GM18909 (cell line): ENCODE measurements at regions not wholly inside any gene's neighbourhood (a gene's known extent, or its start where the extent isn't known, plus 50 kb on each side); places are given as distances from the start of the nearest gene placed in this dataset.
"Not testable (repeated sequence)": the region's sequence is repeated elsewhere in the genome, so short reads cannot be mapped to it uniquely, and the experiment has no call there.

ENCODE experiments used
- ATAC-seq: cut with Tn5 transposase; IDR thresholded peaks from one replicate; pipeline ENCODE4 v1.9.1; 2021; ENCODE audit warnings: mild to moderate bottlenecking; ENCODE audit not compliant: unreplicated experiment, poor library complexity

DNA sequence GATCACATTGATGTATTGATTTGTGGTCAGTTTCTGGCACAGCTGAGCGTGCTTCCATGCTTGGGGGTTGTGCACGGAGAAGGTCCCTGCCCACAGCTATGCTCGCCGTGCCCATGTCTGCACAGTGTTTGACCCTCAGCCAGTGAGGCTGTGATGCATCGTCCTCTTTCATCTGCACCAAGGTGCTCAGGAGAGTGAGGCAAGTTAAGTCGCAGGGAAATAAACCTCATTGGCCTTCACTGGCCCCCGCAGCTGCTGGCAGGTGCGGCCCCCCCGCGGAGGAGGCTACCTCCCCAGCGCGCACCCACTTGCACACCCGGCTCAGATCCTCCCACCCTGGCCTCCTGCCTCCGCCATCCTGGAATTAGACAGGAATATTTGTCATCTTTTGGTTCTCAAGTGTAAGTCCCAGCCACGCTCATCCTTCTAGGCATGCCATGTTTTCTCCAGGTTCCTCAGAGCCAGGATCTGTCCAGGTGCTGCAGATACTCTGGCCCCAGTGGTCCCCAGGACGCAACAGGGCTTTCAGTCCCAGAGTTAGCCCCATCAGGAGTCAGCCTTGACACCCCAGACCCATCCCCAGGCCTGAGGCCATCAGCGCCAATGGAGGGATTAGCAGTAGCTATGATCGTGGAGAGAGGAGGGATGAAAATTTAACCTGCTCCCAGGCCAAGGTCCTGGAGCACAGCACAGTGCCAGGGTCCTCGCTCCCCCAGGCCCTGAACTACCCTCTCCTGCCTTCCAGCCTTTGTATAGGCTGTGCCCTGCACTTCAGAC, 93.7 kb downstream of the OAT start:
- ATAC-seq, result no peak

DNA sequence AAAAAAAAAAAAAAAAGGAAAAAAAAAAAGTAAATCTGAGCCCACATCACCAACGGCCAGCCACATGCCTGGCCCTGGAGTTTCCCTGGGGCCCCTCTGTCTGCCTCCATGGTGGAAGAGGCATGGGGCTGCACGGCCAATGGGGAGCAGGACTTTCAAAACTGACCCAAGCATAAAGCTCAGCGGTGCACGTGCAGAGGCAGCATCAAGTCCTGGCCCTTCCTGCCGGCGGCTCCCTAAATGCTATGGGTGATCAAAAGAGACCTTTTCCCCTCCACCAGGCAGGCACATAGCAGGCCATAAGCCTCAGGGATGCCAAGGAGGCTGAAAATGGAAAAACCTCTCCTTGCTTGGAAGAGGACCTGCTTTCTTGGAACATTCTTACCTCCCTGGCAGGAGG, 94.3 kb downstream of the OAT start:
- no peak for ATAC-seq

DNA sequence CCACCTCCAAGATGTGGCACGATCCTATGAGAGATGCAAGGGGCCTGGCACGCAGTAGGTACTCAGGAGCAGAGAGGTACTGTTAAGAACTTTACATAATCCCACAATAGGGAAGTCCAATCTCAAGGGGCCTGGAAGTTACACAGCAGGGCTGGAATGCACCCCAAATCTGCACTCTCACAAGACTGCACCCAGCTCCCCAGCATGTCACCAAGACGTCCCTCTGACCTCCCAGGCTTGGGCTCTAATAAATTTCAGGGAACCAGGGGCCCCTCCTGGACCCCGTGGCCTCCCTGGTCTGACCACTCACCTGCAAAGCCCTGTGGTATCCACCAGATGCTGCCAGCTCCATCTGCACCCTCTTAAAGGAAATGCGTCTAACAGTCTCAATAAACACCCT, 94.9 kb downstream of the OAT start:
- no peak for ATAC-seq

DNA sequence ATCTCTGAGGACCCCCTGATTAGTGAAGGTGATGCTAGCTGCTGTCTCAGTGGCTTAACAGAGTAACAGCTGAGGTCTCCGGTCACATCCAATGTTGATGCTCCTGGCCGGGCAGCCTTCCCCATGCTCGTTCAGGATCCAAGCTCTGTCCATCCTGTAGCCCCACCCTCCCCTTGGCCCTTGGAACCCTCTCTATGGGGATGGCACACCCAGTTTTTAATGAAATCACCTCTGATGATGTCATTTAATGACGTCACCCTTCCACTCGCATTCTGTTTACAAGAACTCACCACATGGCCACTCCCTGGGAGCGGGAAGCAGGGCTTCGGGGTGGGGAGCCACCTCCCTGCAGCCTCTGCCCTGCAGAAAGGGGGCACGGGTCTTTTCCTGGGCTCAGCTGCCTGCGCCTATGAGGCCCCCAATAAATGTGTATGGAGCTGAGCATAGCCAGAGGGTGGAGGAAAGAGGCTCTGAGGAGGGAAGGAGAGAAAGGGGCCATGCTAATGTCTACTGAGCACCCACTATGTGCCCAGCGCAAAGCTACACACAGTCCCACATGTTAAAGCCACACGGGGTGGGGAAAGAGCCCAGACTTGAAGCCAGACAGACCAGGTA, 95.5 kb downstream of the OAT start:
- ATAC-seq, result no peak

DNA sequence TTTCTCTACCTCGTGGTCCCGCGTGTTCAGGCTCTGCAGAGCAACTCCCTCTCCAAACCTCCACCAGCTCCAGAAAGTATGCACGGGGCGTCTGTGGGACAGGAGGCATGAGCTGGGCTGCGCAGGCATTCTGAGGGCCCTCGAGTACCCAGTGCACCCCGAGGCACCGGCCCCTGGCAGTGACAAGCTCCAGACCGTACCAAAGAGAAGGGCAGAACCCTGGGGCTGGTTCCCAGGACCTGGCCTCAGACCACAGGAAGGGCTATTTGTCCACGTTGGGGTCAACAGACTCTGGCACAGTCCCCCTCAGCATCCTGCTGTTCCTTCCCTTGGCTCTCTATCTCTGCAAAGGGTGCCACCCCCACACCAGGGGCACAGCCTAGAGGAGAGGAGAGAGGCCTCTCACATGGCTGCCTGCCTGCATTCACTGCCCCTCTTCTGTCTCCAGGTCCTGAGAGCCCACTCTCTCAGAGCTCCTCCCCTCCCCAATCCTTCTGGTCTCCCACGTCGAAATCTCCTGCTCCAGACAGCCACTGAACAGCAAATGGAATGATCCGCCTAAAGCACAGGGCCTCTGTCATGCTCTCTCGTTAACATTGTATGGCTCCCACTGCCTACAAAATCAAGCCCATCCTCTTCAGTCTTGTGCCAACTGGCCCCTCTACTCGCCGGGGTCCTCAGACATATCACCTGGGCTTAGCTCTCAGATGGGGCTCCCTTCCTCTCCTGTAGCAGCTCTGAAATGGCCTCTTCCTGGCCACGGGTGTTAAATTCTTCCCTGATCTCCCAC, 96.3 kb downstream of the OAT start:
- no peak for ATAC-seq

DNA sequence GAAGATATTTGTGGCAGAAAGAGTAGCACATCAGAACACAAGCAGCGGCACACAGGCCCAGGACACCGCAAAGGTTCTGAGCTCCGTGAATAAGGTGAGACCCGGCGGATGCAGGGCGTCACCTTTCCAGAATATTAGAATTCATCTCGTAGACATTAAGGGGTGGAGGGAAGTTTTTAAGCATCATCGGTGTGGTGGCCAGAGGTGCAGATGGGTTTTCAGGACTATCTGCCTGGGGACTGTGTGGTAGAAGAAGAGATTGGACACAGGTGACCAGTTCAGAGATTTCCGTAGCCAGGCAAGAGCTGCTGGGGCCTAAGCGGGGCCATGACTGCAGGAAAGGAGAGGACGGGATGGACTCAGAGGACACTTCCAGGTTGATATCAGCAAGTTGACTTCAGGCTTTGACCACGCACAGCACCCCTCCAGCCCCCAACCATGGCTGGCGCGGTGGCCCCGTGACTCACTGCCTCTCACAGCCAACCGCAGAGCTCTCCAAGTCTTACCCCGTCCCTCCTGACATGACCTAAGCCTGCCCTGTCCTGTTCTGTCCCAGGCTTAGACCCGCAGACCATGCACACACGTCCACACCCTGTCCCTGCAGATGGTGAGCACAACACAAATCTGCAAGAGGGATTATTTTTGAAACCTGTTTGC, 97.2 kb downstream of the OAT start:
- no peak for ATAC-seq

DNA sequence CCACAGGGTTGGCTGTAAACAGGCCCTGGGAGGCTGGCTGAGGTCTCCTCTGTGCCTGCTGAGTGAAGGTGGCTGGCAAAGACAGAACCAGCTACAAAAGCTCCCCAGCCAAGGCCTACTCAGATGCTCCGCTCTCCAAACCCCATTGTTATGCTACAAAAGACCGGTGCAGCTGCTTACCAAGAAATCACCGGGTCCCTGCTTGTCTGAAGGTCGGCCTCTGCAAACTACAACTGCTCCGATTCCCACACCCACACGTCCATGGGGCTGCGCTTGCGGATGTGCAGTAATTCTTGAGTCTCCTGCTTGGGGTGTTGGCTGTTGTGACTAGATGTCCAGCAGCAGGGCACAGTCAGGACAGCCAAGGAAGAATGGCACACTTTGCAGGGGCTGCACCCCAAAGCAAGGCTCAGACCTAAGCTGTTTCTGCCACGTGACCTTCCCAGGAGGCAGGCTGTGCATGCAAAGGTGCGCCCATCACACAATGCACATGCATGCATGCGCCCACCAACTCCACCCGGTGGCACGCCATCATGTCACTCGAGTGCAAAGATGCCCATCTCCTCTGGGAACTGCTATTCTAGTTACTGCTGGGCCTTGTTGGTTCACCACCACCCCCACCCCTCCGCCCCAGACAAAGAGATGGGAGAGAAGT, 97.8 kb downstream of the OAT start:
- ATAC-seq, result no peak

DNA sequence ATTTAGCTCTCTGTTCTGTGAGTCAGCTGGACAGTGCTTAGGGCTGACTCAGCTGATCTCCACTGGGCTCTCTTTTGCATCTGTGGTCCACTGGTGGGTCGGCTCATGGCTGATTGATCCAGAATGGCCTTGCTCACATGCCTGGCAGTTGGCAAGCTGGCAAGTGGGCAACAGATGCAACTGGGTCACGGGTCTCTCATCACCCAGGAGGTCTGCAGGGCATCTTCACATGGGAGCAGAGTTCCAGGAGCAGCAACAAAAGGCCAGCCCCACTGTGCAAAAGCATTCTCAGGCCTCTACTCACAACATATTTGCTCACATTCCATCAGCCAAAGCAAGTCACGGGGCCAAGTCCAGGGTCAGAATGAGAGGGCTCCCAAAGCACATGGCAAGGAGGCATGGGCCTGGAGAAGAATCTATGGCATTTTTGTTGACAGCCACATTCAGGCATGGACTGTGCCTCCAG, 98.8 kb downstream of the OAT start:
- ATAC-seq, result no peak

DNA sequence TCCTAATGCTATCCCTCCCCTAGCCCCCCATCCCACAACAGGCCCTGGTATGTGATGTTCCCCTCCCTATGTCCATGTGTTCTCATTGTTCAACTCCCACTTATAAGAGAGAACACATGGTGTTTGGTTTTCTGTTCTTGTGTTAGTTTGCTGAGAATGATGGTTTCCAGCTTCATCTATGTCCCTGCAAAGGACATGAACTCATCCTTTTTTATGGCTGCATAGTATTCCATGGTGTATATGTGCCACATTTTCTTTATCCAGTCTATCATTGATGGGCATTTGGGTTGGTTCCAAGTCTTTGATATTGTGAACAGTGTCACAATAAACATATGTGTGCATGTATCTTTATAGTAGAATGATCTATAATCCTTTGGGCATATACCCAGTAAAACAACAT, 99.2 kb downstream of the OAT start:
- ATAC-seq, result not testable (repeated sequence)

DNA sequence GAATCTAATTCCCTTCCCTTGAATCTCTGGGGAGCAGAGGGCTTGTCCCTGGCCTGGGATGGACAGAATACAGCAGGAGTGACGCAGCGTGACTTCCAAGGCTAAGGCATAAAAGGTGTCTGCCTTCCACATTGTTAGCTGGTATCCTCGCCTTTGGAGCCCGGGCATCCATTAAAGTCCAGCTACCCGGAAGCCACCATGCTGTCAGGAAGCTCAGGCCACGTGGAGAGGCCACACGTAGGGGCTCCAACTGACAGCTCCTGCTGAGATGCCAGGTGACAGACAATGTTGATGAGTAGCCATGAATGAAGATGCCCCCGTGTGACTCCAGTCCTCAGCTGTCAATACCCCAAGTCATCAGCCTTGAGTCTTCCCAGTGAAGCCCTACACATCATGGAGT, 99.9 kb downstream of the OAT start:
- ATAC-seq, result no peak

DNA sequence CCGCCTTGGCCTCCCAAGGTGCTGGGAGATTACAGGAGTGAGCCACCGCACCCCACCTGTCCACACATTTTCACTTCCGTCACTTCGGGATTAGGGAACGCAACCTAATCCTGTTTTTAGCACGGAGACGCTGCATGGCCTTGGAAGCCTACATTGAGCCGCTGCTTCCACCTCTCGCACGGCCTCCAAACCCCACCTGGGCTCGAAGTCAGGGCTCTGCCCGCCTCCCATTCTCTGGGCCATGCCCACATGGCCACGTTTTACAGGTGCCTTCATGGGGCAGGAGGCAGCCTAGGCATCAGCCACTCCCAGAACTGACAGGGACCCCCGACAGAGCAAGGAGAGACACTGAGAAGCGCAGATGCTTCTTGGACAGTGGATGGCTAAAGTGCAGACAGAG, 100.6 kb downstream of the OAT start:
- no peak for ATAC-seq

DNA sequence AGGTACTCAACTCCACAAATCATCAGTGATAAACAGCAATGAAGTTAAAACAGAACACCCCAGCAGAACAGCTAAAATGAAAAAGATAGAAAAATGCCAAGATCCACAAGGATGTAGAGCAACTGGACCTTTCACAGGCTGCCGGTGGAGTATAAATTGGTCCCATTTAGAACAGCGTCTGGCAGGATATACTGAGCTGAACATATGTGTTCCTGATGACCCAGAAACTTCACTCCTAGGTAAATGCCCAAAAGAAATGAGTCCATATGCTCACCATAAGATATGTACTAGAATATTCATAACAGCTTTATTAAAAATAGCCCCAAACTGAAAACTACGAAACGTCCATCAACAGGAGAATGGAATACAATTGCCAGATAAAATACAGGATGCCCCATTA, 102.4 kb downstream of the OAT start:
- ATAC-seq, result no peak

DNA sequence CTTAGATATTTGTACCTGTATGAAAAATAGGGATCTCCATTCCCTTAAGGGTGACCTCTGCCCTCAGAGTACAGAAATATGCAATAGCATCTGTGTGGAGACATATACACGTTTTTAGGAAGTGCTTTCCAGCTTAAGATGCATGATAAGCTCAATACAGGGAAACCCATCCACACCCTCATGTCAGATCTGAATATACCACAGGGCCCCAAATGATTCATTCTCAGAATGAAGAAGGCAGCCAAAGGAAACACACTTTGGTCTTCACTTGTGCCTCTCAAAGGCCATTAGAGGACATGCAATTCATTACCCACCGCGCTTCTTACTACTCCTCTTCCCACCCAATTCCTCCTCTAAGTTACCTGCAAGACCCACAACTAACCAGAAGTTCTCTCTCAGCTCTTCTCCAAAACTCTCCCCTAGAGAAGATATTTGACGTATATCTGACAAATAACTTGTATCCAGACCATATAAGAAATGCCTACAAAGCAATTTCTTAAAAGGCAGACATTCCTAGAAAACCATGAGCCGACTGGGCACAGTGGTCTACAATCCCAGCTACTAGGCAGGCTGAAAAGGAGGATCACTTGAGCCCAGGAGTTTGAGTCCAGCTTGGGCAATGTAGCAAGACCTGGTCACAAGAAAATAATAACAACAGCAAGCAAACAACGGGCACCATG, 103.0 kb downstream of the OAT start:
- no peak for ATAC-seq

DNA sequence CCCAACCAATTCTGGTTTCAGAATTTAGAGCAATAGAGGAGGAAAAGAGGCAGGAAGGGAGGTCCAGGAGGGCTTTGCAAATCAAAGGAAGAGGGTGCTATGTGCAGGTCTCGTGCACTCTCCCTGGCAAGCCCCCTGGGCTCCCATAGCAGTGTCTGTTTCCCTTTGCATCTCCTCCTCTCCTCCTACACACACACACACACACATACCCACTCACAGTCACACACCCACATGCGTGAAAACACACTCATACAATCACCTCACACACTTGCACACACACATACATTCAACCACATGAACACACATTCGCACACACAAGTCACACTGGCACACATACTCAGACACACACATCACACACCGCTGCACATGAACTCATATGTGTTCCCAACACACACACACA, 105.3 kb downstream of the OAT start:
- ATAC-seq, result no peak

DNA sequence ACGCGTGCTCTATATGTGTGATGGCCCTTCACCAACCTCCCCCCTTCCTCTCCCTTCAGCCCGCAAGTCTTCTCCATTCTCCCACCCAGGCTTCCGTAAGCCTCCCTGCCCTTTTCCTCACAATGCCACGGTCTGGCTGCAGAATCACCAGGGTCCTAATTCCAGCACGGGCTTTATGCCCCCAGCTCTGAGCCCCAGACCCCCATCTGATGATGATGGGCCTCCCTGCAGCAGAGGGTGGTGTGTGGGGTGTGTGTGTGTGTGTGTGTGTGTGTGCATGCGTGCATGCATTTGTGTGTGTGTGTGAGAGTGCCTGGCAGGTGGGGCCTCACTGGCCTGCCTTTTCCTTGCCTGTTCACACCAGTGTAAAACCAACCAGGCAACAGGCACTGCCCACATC, 109.9 kb downstream of the OAT start:
- no peak for ATAC-seq

DNA sequence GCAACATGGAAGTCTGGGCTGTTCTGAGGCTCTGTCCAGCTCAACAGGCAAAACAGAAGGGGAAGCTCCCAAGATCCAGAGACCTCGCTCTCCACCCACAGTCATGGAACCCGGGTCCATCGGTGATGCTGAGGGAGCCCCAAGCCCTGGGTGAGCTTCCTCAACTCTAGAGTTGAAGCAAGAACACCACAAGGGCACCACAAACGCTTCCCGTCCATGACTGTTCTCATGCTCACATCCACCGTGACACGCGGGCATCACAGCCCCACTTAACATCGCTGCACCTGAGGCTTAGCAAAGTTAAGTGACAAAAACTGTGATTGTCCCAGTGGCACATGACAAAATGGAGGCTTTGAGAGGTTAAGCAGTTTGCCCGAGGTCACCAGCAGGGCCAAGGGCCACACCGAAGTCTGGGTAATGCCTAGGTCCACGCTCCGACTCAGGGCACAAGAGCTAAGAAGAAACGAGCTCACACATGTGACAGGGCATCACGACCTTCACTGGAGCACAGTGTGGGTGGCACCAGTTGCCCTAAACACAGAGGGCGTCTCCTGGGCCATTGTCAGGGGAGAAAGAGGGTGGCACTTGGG, 110.6 kb downstream of the OAT start:
- ATAC-seq, result no peak

DNA sequence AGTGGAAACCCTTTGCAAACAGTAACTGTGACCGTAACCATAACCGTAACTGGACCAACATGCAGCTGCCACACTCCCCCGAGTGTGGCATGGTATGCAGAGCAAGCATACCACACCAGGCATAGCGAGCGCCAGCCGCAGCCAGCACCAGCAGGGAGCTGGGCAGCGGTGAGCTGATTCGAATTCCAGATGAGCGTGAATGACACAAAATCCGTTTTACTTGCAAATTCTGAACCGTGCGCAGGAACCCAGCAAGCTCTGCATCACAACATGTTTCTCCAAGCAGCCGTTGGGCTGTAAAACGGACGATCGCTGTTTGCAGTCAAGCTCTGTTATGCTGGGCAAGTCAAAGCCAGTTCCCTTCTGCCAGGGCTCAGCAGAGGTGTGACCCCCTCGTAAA, 111.1 kb downstream of the OAT start:
- no peak for ATAC-seq

DNA sequence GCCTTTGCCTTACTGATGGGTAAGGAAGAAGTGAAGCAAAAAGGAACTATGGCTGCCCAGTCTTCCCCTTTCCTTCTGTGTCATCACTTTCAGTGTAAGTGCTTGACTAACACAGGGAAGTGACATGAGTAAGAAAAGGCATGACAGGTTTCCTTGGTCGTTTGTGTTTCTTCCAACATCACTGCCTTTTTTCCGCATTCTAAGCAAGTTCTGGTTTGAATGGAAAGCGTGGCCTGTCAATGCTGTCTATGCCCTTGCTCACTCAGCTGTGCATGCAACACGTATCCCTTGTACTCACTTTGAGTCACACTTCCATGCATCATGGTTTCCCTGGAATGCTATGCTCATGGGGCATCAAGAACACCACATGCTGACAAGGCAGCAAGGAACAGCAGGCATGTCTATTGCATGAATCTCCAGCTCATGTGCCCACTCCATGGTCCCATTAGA, 111.8 kb downstream of the OAT start:
- ATAC-seq, result no peak

DNA sequence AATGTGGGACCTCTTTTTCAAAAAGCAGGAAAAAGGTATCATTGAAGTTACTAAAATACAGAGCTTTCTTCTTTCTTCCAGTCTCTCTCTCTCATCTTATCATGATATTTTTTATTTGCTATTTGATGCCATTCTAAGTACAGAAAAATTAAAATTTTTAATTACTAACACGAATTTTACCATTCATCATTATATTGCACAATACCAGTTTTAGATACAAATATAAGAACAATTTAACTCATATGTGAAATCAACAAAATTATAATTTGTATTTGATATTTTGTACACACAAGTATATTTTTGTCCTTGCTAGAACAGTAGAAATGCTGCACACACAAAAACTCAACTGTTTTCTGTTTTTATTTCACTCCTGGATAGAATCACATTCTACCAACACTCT, 112.2 kb downstream of the OAT start:
- ATAC-seq, result no peak
